HUES64 (cell line): ENCODE measurements at regions not wholly inside any gene's neighbourhood (a gene's known extent, or its start where the extent isn't known, plus 50 kb on each side); places are given as distances from the start of the nearest gene placed in this dataset.

Source experiments
- H3K27ac ChIP-seq: 2 replicates; pipeline ENCODE4 v1.7.0; 2013; ENCODE audit warnings: low read depth, low read length, inconsistent platforms
- H3K27me3 ChIP-seq: 2 replicates; pipeline ENCODE4 v1.6.1; 2013; ENCODE audit warnings: mild to moderate bottlenecking, low read length; ENCODE audit not compliant: insufficient read depth
- H3K36me3 ChIP-seq: 2 replicates; pipeline ENCODE4 v1.6.1; 2013; ENCODE audit warnings: mild to moderate bottlenecking, low read length; ENCODE audit not compliant: insufficient read depth
- H3K4me1 ChIP-seq: 2 replicates; pipeline ENCODE4 v1.6.1; 2013; ENCODE audit warnings: mild to moderate bottlenecking, low read length, moderate library complexity; ENCODE audit not compliant: insufficient read depth
- H3K4me3 ChIP-seq: 2 replicates; pipeline ENCODE4 v1.5.1; 2013; ENCODE audit warnings: mild to moderate bottlenecking, low read length, moderate library complexity
- H3K9ac ChIP-seq: 2 replicates; pipeline ENCODE4 v1.6.1; 2013; ENCODE audit warnings: mild to moderate bottlenecking, low read depth, low read length
- H3K9me3 ChIP-seq: 2 replicates; pipeline ENCODE4 v1.6.1; 2013; ENCODE audit warnings: low read depth, low read length; ENCODE audit not compliant: insufficient read depth
- WGBS: fragments of 150-250, 120-280 bp; methylation state at CpG from one replicate; pipeline ENCODE4 v1.1.7; 2013; ENCODE audit warnings: missing lambda C conversion rate; 5-methylcytosine and 5-hydroxymethylcytosine counted together

- Histone ChIP-seq H3K9ac (no peak overlapping the region), H3K27ac (no peak overlapping the region), H3K4me1 (peaks cover 16% of the 10 kb centered on the region; the same call in 1 of the 2 replicates), H3K27me3 (no peaks in the 10 kb centered on the region), H3K9me3 (no peaks in the 10 kb centered on the region), H3K36me3 (no peaks in the 10 kb centered on the region), H3K4me3 (no peak overlapping the region)
- no CpG with 5 or more reads among the region's 1 CpG for WGBS
Measured at GRCh38 chr4:134019657-134020056, 181.9 kb downstream of the PABPC4L start.

- H3K4me1 ChIP-seq = peaks cover 16% of the 10 kb centered on the region; the same call in 1 of the 2 replicates
- no peaks in the 10 kb centered on the region for H3K27me3 ChIP-seq
- no peaks in the 10 kb centered on the region for H3K9me3 ChIP-seq
- H3K36me3 ChIP-seq = no peaks in the 10 kb centered on the region
- H3K4me3 ChIP-seq = no peak overlapping the region
- H3K9ac ChIP-seq = no peak overlapping the region
- H3K27ac ChIP-seq = peak overlapping the region; percentile 0; the same call in 1 of the 2 replicates
Measured at GRCh38 chr4:134018846-134019245, 182.7 kb downstream of the PABPC4L start.

DNA sequence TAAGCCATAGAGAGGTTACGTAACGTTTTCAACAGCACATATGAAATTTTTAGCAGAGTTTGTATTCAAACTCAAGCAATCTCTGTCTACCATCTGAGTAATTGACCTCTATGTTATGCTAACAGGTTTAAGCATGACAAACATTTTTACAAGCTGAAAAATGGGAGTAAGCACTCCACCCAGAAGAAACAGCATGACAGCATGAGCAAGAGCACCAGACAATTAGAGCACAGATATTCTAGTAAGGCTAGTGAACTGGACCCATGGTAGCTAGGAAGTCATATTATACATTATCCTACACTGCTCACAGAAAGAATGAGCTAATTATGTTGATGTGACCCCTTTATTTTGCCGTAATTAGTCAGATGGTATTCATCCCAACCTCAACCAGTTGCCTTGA is 200.5 kb downstream of the PABPC4L start:
- Histone ChIP-seq H3K27me3 (no peaks in the 10 kb centered on the region), H3K9ac (no peak overlapping the region), H3K27ac (no peak overlapping the region), H3K4me3 (no peak overlapping the region), H3K9me3 (no peaks in the 10 kb centered on the region), H3K4me1 (no peaks in the 10 kb centered on the region), H3K36me3 (no peaks in the 10 kb centered on the region)
- WGBS = 97% methylated on average over 3 of the region's 3 CpGs

- WGBS = no CpG with 5 or more reads among the region's 1 CpG
- Histone ChIP-seq H3K4me1 (no peaks in the 10 kb centered on the region), H3K36me3 (no peaks in the 10 kb centered on the region), H3K27me3 (0 out of 2 replicates have a peak, but pooled peaks cover 2% of the 10 kb centered on the region), H3K9ac (no peak overlapping the region), H3K9me3 (no peaks in the 10 kb centered on the region), H3K27ac (no peak overlapping the region), H3K4me3 (no peak overlapping the region)
Measured at GRCh38 chr4:133997436-133997835, 204.2 kb downstream of the PABPC4L start.

GRCh38 chr4:133996431-133997121 is 205.0 kb downstream of the PABPC4L start:
- H3K4me3 ChIP-seq = no peak overlapping the region
- no peaks in the 10 kb centered on the region for H3K36me3 ChIP-seq
- no peak overlapping the region for H3K9ac ChIP-seq
- no peaks in the 10 kb centered on the region for H3K9me3 ChIP-seq
- no peaks in the 10 kb centered on the region for H3K4me1 ChIP-seq
- H3K27me3 ChIP-seq = 0 out of 2 replicates have a peak, but pooled peaks cover 2% of the 10 kb centered on the region
- 75% methylated on average over 7 of the region's 7 CpGs for WGBS
- H3K27ac ChIP-seq = no peak overlapping the region

- H3K4me3 ChIP-seq = no peak overlapping the region
- WGBS = 92% methylated on average over 5 of the region's 5 CpGs
- H3K27ac ChIP-seq = no peak overlapping the region
- H3K36me3 ChIP-seq = no peaks in the 10 kb centered on the region
- no peaks in the 10 kb centered on the region for H3K4me1 ChIP-seq
- no peak overlapping the region for H3K9ac ChIP-seq
- H3K27me3 ChIP-seq = 0 out of 2 replicates have a peak, but pooled peaks cover 2% of the 10 kb centered on the region
- peaks cover 8% of the 10 kb centered on the region for H3K9me3 ChIP-seq
Measured at GRCh38 chr4:133995243-133995960, 206.2 kb downstream of the PABPC4L start.

DNA sequence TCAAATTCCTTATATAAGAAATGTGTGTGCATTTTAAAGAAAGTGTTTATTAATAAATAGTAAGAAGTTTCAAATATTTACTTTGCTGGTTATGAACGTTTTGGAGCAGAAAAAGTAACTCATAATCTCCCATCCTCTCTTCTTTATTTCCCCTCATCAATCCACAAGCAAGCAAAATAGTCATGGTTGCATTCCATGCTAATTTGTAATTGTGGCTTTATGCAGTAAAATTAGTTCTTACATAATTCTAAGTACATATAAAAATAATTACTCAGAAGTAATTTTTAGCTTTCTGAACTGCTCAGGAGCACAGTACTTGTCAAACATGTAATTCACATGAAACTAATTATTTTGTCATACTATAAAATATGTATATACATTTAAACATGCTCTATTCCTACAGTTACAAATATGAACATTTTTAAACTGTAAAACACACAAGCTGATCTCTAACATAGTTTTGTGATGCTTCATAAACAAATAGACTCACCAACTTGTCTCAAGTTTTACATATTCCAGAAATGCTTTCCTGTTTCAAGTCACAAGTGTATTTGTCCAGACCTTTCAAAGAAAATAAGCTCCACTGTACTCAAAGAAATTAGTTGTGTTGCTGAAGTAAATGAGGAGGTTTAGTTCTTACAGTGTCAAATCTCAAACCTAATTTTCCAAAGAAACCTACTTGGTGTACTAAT is 218.9 kb downstream of the PABPC4L start:
- Histone ChIP-seq H3K27ac (no peak overlapping the region), H3K9me3 (no peaks in the 10 kb centered on the region), H3K4me3 (no peak overlapping the region), H3K9ac (no peak overlapping the region), H3K4me1 (no peaks in the 10 kb centered on the region), H3K27me3 (no peaks in the 10 kb centered on the region), H3K36me3 (no peaks in the 10 kb centered on the region)
- WGBS = no CpG with 5 or more reads among the region's 1 CpG

DNA sequence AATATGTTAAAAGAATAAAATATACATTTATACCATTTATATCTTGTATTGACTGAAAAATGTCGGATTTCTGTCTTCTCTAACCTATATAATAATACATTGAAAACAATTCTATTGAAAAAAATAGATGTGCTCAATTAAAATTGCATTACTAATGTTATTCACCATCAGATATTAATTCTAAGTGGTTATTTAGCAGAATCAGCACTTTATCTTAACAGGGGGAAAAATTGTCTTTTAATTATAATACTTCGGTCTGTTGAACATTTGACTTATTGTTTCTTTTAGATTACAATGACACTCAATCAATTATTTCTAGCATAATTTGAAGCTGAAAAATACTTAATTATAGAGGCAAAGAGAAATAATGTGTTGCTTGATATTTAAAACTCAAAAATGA is 220.3 kb downstream of the PABPC4L start:
- WGBS = no CpG with 5 or more reads among the region's 2 CpGs
- Histone ChIP-seq H3K27me3 (no peaks in the 10 kb centered on the region), H3K4me1 (no peaks in the 10 kb centered on the region), H3K36me3 (no peaks in the 10 kb centered on the region), H3K4me3 (no peak overlapping the region), H3K9me3 (no peaks in the 10 kb centered on the region), H3K27ac (no peak overlapping the region), H3K9ac (no peak overlapping the region)

- no peak overlapping the region for H3K9ac ChIP-seq
- H3K27me3 ChIP-seq = no peaks in the 10 kb centered on the region
- no peaks in the 10 kb centered on the region for H3K4me1 ChIP-seq
- no peaks in the 10 kb centered on the region for H3K9me3 ChIP-seq
- 89% methylated on average over 2 of the region's 2 CpGs for WGBS
- H3K36me3 ChIP-seq = no peaks in the 10 kb centered on the region
- no peak overlapping the region for H3K27ac ChIP-seq
- no peak overlapping the region for H3K4me3 ChIP-seq
Measured at GRCh38 chr4:133972586-133972985, 229.0 kb downstream of the PABPC4L start.

GRCh38 chr4:133969202-133969848 is 232.3 kb downstream of the PABPC4L start:
- Histone ChIP-seq H3K36me3 (no peaks in the 10 kb centered on the region), H3K27ac (no peak overlapping the region), H3K4me3 (no peak overlapping the region), H3K27me3 (no peaks in the 10 kb centered on the region), H3K9ac (no peak overlapping the region), H3K9me3 (0 out of 2 replicates have a peak, but pooled peaks cover 4% of the 10 kb centered on the region), H3K4me1 (no peaks in the 10 kb centered on the region)
- WGBS = 80% methylated on average over 4 of the region's 4 CpGs

DNA sequence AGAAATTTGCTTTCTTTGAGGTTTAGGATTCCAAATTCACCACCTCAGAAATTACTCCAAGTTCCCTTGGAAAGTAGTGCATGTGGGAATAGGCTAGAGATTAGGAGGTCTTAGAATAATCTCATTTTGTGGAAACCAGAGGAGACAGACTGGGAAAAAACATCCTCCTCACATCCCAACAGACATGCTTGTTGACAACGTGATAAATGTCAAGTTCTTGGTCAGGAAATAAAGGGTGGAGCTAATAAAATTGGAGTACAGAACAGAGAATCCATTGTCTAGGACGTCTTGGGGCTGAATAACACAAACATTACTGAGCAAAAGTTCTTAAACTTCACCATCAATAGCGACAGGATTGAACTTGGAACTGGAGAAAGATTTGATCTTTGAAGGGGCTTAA is 233.4 kb downstream of the PABPC4L start:
- Histone ChIP-seq H3K9me3 (0 out of 2 replicates have a peak, but pooled peaks cover 4% of the 10 kb centered on the region), H3K4me3 (no peak overlapping the region), H3K27ac (no peak overlapping the region), H3K27me3 (no peaks in the 10 kb centered on the region), H3K36me3 (no peaks in the 10 kb centered on the region), H3K4me1 (no peaks in the 10 kb centered on the region), H3K9ac (no peak overlapping the region)
- 90% methylated on average over 3 of the region's 3 CpGs for WGBS
